Renal cortex interstitium (tissue), 11 donors: ENCODE measurements at regions not wholly inside any gene's neighbourhood (a gene's known extent, or its start where the extent isn't known, plus 50 kb on each side); places are given as distances from the start of the nearest gene placed in this dataset.
A peak's percentile ranks its signal among the peaks of the same experiment; 100 is the strongest.
"Not testable (repeated sequence)": the region's sequence is repeated elsewhere in the genome, so short reads cannot be mapped to it uniquely, and the experiment has no call there.

ENCODE experiments used
- DNase-seq, 11 donors: peaks; one replicate each; pipeline ENCODE4 v3.0.0-alpha.2; 2013; ENCODE audit warnings: low read depth in 9 of 11, low spot score in 4 of 11; ENCODE audit errors: extremely low read depth in 1 of 11

DNA sequence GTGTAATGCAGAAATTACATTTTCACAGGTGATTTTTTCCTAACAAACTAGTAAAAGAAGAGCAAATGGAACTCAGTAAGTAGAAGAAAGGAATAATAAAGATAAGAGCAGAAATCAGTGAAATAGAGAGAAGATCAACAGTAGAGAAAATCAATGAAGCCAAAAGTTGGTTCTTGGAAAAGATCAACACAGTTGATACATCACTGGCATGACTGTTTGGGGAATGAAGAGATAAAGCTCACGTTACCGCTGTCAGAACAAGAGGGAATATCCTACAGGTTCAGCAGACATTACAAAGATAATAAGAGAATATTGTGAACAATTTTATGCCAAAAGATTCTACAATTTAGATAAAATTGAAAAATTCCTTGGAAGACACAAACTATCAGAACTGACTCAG is 146.4 kb downstream of the ACTR3B start:
- DNase-seq = no peak

DNA sequence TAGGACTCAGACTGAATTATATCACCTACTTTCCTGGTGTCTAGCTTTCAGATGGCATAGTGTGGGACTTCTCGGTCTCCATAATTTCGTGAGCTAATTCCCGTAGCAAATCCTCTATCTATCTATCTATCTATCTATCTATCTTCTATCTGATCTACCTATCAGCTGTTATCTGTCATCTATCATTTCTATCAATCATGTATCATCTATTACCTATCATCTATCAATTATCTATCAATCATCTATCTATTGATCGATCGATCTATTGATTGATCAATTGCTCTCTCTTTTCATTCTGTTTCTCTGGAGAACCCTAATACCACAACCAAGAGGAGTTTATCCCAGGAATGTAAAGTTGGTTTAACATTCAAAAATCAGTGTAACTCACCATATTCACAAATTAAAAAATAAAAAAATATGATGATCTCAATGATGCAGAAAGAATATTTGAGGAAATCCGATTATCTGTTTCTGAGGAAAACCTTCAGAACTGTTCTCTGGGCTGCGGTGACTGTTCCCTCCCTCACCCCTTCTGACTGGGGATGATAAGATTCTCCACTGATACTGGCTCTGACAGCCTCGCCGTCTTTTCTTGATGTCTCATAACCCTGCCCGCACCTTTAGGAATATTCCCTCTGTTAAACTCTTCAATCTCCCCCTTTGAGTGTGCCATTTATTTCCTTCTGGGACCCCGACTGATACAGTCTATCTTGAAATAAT is 147.7 kb downstream of the ACTR3B start:
- no peak for DNase-seq

DNA sequence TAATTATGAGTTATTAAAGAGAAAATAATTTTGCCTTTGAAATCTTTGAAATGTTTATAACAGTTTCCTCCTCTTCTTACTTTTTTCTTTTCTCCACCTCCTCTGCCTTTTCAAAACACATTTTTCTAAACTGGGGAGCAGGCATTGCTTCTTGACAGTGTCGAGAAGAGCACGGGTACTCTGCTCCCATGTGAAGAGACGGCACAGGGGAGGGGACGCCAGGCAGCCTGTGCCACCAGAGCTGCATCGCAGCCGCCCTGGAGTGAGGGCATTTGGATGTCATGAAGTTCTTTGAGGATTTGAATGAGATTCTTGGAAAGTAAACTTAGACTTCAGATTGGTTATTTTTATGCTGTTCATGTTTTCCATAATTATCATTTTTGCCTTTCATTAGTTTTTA is 149.7 kb downstream of the ACTR3B start:
- DNase-seq = no peak

DNA sequence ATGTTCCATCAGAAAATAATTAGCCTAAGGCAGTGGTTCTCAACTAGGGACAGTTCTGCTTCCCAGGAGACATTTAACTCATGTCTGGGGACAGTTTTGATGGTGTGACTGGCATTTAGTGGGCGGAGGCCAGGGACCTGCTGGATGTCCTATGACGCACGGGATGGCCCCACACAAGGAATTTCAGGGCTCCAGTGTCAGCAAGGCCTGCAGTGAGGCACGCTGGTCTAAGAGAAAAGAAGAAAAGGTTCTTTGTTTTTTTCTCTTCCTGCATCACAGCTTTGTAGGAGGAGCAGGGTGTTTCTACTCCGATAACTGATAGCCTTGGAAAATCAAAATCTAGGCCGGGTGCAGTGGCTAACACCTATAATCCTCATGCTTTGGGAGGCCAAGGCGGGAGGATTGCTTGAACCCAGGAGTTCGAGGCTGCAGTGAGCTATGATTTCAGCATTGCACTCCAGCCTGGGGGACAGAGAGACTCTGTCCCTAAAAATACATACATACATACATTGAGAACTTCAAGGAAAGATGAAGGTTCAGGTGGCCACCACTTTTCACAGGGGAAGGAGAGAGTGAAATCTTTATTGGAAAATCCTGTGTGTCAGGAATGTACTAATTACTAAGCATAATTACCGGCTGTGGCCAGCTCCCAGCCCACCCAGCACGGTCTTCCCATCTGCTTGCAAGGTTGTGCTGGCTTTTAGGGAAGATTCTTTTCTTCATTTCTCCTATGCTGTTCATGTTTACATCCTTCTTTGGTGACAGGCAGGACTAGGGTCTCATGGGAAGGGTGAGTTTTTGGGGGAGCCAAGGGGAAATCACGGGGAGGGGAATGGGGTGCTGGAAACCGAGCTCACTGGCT is 150.4 kb downstream of the ACTR3B start:
- DNase-seq = no peak

DNA sequence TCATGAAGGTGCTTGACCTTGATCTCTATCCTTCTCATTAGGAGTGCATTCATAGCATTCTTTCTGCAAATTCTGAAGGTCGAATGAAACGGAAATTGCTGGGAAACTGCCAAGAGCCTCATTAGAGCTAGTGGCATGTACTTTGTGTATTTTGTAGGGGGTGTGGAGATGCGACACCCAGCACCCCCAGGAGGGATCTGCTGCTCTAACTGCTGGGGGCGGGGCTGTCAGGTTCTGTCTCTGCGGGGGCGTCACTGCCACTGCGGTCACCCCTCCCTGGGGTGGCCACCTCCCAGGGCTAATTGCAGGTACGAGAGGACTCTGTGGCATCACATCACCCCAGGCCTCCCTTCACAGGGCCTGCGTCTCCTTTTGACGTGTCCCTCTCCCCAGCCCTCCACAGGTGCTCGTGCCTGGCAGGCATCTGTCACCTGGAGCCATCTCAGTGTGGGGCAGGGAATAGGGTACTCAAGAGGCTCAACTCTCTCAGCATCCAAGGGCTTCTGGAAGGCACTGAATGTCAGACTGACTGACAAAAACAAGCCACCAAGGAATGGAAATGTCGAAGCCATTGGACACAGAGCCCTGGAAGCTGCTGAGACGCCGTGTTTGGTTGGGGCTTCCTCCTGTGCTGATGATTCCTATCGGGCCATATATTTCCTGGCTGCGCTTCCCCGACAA is 151.1 kb downstream of the ACTR3B start:
- peak in 2 of 11 donors; percentile 54 to 72 for DNase-seq

DNA sequence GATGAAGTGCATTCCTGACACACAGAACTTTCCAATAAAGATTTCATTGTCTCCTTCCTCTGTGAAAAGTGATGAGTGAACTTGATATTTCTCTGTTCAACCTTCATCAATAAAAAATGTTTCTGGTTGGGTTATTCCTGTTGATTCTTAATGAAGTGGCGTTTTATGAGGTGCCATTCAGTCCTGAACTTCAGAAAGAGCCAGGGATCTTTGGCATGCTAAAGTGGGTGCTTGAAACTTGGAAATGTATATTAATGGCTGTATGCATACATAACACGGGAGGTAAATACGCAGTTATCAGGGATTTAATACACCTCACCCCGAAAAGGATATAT is 151.6 kb downstream of the ACTR3B start:
- no peak for DNase-seq

DNA sequence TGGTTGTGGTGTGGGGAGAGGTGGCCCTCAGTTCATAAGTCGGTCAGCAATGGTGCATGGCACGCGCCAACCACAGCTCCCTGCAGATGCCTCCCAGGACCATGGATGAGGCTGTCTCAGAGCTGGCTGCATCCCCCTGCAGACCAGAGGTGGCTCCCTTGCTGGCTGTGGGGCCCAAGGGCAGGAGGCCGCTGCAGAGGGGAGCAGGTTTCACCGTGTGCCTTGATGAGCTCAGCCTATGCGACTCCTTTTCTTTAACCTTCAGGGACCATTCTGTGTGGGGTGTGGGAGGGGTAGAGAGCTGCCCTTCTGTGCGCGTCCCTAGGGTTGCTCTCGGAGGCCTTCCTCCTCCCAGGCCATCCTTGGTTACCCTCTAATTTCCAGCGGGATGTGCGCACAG is 152.4 kb downstream of the ACTR3B start:
- DNase-seq = no peak

DNA sequence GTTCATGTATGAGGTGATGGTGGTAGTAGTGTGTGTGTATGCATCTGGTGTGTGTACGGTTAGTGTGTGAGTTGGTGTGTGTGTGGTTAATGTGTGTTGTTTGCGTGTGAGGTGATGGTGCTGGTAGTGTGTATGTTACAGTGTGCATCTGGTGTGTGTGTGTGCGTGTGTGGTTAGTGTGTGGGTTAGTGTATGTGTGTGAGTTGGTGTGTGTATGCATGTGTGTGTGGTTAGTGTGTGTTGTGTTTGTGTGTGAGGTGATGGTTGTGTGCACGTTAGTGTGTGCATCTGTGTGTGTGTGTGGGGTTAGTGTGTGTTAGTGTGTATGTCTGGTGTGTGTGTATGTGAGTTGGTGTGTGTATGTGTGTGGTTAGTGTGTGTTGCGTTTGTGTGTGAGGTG is 153.0 kb downstream of the ACTR3B start:
- no peak for DNase-seq

DNA sequence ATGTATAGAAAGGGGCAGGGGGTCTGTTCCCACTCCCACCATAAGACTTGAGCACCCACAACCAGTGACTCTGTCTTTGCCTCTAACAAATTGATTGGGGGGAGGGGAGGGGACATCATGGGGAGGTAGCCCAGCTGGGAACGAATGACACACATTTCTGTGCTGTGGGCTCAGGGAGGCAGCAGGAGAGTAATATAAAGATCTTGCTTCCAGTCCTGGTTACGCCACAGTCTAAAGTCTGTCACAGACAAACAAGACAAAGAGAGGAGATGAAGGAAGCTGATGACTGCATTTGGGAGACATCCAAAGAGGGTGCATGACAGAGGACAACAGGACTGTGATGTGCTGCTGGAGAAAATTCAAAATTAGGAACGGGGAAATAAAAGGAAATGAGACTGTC is 153.9 kb downstream of the ACTR3B start:
- no peak for DNase-seq

DNA sequence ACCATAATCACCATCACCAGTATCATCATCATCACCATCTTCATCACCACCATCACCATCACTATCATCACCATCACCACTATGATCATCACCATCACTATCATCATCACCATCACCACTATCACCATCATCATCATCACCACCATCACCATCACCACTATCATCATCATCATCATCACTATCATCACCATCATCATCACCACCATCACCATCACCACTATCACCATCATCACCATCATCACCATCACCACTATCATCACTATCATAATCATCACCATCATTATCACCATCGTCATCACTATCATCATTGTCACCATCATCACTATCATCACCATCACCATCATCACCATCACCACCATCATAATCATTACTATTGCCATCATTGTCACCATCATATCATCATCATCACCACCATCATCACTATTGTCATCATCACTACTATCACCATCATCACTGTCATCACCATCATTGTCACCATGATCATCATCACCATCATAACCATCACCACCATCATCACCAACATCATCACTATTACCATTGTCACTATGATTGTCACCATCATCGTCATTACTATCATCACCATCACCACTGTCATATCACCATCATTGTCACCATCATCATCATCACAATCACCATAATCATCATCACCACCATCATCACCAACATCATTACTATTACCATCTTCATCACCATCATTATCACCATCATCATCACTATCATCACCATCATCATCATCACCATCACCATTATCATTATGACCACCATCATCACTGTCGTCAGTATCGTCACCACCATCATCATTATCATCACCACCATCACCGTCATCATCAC is 154.7 kb downstream of the ACTR3B start:
- no peak for DNase-seq

DNA sequence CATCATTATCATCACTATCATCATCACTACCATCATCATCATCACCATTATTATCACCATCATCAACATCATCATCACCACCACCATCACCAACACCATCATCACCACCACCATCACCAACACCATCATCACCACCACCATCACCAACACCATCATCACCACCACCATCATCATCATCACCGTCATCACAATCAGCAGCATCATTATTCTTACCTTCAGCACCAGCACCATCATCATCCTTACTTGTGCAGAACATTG is 155.2 kb downstream of the ACTR3B start:
- not testable (repeated sequence) for DNase-seq

DNA sequence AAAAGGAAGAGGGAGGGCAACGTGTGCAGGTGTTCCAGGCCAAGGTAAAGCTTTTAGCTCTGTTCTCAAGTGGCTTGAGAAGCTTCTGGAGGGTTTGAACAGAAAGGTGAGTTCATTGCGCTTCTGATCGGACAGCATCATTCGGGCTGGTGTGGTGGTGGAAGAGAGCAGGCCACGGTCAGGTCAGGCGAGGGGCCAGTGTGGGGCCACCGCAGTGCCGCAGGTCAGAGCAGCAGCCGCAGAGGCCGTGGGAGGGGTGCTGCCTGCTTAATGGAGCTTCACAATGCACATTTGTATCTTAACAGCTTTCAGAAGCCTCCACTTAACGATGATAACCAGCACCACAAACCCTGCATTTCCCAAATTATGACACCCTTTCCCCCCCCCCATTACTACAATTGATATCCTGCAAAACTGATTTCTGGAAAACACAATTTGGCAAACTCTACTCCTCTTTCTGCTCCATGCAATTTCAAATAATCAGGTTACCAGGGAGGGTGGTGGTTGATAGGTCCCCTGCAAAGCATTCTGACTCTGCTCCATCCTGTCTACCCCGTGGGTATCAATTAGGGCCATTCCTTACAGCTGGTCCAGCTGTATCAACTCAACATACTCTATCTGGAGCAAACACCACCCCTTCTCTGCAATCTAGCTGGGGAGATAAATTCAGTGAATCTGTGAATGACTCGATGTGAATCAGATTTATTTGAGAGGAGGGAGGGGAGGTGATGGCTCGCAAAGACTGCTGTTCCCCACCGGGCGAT is 162.9 kb downstream of the ACTR3B start:
- no peak for DNase-seq

DNA sequence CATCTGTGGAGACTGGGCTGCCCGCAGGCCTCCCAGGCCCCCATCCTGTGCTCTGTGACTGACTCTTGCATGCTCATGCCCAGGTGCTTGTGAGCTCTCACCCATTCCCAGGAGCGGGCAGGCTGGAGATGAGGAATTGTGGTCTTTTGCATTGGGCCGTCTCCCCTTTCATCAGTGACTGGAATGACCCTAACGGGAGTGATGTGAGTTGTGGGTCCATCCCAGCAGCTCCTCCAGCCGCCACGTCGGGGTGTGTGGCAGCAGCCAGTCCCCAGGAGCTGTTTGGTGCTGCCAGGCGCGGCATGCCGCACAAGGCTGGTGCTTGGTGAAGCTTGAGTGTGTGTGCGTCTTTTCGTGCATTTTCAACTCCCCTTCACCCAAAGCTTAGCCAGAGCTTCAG is 164.2 kb downstream of the ACTR3B start:
- no peak for DNase-seq

DNA sequence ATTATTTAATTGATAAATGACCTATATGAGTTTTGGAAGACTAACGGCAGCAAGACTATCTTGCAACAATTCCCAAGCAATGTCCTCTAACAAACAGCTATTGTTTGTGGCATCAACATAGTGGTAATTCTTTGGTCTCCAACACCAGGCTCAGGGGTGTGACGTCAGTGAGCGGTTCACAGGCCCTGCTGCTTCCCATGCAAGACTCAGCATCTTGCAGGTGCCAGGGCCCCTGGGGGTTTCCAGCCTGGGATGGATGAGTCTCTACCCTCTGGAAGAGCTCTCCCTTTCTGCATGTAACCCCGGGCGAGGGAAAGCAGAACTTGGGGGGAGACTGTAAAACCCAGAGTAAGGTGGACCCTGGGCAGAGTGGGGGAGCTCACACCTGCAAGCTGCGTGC is 164.7 kb downstream of the ACTR3B start:
- DNase-seq = no peak

DNA sequence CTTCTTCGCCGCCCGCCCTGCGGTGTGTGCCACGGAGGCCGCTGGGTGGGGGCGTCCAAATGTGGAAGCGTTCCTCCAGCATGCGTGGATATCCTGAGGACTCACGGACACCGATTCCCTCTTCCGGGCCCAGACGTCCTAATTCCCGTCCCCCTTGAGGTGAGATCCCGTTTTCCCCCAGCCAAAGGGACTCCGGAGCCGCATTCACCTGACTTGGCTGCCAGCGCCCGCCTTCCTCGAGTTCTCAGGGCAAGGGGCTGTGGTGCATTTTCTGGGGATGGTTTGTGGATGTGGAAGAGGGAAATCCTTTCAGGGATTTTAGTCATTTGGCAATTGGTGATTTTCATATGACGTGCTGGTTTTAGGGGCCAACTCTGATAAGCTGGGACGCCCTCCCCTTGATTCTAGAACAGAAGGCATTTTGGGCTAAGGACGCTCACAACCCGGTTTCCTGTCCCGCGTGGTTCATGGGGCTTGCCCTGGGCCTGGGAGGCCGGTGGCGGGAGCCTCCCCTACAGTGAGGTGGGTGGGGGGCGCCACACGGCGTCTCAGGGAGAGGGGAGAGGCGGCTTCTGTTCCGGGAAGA is 165.4 kb downstream of the ACTR3B start:
- DNase-seq = no peak

DNA sequence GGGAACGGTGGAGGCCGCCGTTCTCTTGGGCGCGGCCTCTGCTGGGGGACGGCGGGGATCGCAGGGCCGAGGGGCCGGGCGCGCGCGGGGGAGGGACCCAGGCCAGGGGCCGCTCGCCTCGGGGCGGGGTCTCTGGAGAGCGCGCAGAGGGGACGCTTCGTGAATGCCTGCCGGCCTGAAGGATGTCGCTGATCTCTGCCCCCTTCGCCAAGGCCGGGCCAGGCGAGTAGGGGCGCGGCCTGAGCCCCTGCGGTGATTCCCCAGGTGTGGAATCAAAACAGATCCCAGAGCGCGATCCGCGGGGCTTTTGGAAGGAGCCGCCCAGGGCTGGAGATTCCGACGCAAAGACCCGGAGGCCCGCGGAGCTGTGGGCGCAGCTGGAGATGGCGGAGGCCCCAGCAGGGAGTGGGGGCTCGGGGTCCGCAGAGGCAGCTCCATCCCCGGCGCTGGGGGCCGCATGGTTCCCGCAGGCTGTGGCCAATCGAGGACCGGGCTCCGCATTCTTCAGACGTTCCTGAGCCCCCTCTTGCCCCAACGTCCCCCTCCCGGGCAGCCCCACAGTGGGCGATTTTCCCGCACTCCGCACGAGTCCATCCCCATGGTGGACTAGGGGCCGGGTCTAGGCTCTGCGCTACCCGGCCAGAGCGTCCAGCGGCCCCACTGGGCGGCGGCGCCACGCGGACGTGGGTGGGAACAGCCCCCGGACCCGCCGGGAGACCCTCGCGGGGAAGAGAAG is 166.0 kb downstream of the ACTR3B start:
- DNase-seq = peak in 2 of 11 donors; percentile 33 to 40

DNA sequence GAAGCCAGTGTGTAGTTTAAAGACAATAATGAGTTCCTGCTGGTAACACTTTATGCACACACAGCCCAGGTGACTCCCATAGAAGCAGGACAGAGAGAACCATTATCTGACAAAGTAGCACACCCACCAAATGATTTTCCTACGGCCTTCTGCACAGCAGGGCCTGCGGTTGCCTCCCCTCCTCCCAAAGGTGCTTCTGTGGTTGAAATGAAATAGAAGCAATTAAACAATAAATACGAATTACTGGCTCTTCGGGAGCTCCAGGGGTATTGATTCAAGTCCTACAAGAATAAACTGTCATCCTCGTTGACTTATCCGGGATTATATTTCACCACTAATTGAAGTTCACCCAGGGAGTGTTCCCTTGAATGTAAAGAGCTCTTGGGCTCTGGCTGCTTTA is 172.1 kb downstream of the ACTR3B start:
- no peak for DNase-seq

DNA sequence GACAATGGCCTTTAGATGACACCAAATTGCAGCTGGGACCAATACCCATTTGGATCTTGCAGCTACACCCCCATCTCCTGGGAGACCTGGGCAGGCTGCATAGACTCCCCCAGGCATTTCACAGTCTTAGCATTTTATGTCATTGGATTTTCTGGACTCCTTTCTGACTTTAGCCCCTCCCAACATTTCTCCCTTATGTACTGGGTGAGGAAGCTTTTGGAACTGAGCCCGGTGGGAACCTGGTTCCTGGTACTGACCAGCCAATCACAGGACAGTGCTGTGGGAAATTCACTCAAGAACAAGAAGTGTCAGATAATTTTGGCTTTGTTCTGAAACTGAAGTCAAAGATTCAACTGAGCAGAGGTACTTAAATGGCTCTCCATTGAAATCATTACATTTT is 177.7 kb downstream of the ACTR3B start:
- DNase-seq = no peak
